Colonic mucosa (tissue), 4 donors: ENCODE measurements at regions not wholly inside any gene's neighbourhood (a gene's known extent, or its start where the extent isn't known, plus 50 kb on each side); places are given as distances from the start of the nearest gene placed in this dataset.

Source experiments
- DNase-seq: peaks from one replicate; pipeline ENCODE4 v3.0.0-alpha.2; 2020
- H3K27ac ChIP-seq: fragments of 200-600 bp; one replicate; pipeline ENCODE4 v1.8.0; 2021
- H3K27me3 ChIP-seq: fragments of 200-600 bp; one replicate; pipeline ENCODE4 v1.8.0; 2021
- H3K36me3 ChIP-seq: fragments of 200-600 bp; one replicate; pipeline ENCODE4 v1.8.0; 2021
- H3K4me1 ChIP-seq: fragments of 200-600 bp; one replicate; pipeline ENCODE4 v1.8.0; 2021; ENCODE audit warnings: mild to moderate bottlenecking
- H3K4me3 ChIP-seq: fragments of 200-600 bp; one replicate; pipeline ENCODE4 v1.8.0; 2021
- H3K9ac ChIP-seq, 2 donors: one replicate each; pipeline ENCODE4 v1.7.0; 2013; ENCODE audit warnings: control low read depth in 2 of 2, low read depth in 2 of 2, low read length in 2 of 2
- H3K9me3 ChIP-seq: fragments of 200-600 bp; one replicate; pipeline ENCODE4 v1.8.0; 2021
- CTCF ChIP-seq: fragments of 200-600 bp; IDR thresholded peaks from one replicate; pipeline ENCODE4 v1.8.0; 2022; ENCODE audit warnings: antibody characterized with exemption, mild to moderate bottlenecking
- intact Hi-C: fragments of 100-400 bp; cut with DNase I; formaldehyde crosslinking; loops from one replicate; pipeline ENCODE4 v1.14.1; 2022
- donor health status: healthy.
- donor health status: DM: no; HTN: no; CAD: no.
- donor health status: DM: no; HTN: no; CAD: no.

GRCh38 chr5:97601651-97602050 lies 418.6 kb upstream of the RIOK2 start:
- no peaks in the 10 kb centered on the region for H3K4me1 ChIP-seq
- intact Hi-C loops: no loop called here
- DNase-seq: no peak
- no peak overlapping the region for H3K9ac ChIP-seq
- no peaks in the 10 kb centered on the region for H3K27me3 ChIP-seq
- H3K9me3 ChIP-seq: no peaks in the 10 kb centered on the region
- H3K36me3 ChIP-seq: no peaks in the 10 kb centered on the region
- no peak for TF ChIP-seq CTCF
- H3K4me3 ChIP-seq: no peak overlapping the region
- no peak overlapping the region for H3K27ac ChIP-seq

DNA sequence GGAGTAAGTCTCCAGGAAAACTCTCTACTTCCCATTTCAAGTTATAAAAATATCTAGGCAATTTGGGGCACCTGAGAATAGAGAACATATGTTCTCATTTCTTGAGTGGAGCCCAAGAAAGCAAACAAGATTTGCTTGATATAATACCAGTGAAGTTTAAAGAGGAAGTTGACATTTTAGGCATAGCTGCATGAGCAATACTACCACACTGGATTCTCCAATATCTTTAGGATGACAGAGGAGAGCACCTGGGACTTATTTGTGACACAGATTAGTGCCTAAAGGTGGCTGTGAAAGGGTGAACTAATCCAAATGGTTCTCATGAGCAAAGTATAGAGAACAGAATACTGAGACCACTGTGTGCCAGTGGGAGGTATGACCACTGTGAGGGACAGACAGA lies 423.5 kb upstream of the RIOK2 start:
- intact Hi-C loops: no loop called here
- H3K27ac ChIP-seq: no peak overlapping the region
- H3K36me3 ChIP-seq: no peaks in the 10 kb centered on the region
- H3K9me3 ChIP-seq: no peaks in the 10 kb centered on the region
- DNase-seq: no peak
- H3K9ac ChIP-seq: no peak overlapping the region
- no peak overlapping the region for H3K4me3 ChIP-seq
- TF ChIP-seq CTCF: no peak
- no peaks in the 10 kb centered on the region for H3K27me3 ChIP-seq
- H3K4me1 ChIP-seq: no peaks in the 10 kb centered on the region

- Histone ChIP-seq H3K36me3 (no peaks in the 10 kb centered on the region), H3K4me1 (no peaks in the 10 kb centered on the region), H3K27me3 (no peaks in the 10 kb centered on the region), H3K4me3 (no peak overlapping the region), H3K9ac (no peak overlapping the region), H3K9me3 (no peaks in the 10 kb centered on the region), H3K27ac (no peak overlapping the region)
- no peak for DNase-seq
- intact Hi-C loops: no loop called here
- no peak for TF ChIP-seq CTCF
Measured at GRCh38 chr5:97608501-97608900, 425.5 kb upstream of the RIOK2 start.

- Histone ChIP-seq H3K4me1 (no peaks in the 10 kb centered on the region), H3K4me3 (no peak overlapping the region), H3K9me3 (no peaks in the 10 kb centered on the region), H3K9ac (no peak overlapping the region), H3K27me3 (no peaks in the 10 kb centered on the region), H3K27ac (no peak overlapping the region), H3K36me3 (no peaks in the 10 kb centered on the region)
- DNase-seq: no peak
- no peak for TF ChIP-seq CTCF
- intact Hi-C loops: no loop called here
Measured at GRCh38 chr5:97618721-97619120, 435.7 kb upstream of the RIOK2 start.

GRCh38 chr5:97623441-97623840 lies 440.4 kb upstream of the RIOK2 start:
- Histone ChIP-seq H3K4me1 (no peaks in the 10 kb centered on the region), H3K9me3 (no peaks in the 10 kb centered on the region), H3K27me3 (no peaks in the 10 kb centered on the region), H3K9ac (no peak overlapping the region), H3K27ac (no peak overlapping the region), H3K4me3 (no peak overlapping the region), H3K36me3 (no peaks in the 10 kb centered on the region)
- DNase-seq: no peak
- intact Hi-C loops: no loop called here
- TF ChIP-seq CTCF: no peak

DNA sequence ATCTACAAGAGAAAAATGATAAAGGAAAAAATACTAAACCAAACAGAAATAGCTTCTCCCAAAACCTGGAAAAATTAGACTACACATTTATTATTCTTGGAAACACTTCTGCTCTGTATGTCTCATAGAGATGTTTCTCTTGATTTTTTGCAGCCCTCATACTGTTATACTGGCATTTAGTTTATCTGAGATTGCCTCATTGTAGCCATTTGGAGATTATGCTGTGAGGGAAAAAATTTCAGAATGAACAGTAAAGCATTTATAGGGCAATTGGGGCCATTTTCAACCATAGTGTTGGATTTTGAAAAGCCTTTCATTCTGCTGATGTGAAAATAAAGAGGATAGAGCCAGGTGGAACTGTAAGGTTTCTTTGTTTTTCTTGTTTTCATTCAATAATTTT lies 441.8 kb upstream of the RIOK2 start:
- intact Hi-C loops: no loop called here
- no peak overlapping the region for H3K4me3 ChIP-seq

More for the DNA sequence above, 441.8 kb upstream of the RIOK2 start:
- no peak overlapping the region for H3K27ac ChIP-seq
- H3K4me1 ChIP-seq: no peaks in the 10 kb centered on the region
- H3K9ac ChIP-seq: no peak overlapping the region
- no peak for TF ChIP-seq CTCF
- no peaks in the 10 kb centered on the region for H3K9me3 ChIP-seq
- no peaks in the 10 kb centered on the region for H3K36me3 ChIP-seq
- no peak for DNase-seq
- no peaks in the 10 kb centered on the region for H3K27me3 ChIP-seq
